NCI-H2107 treated with DMSO at 0.1 percent for 48 hours (cell line): ENCODE measurements at regions not wholly inside any gene's neighbourhood (a gene's known extent, or its start where the extent isn't known, plus 50 kb on each side); places are given as distances from the start of the nearest gene placed in this dataset.

ENCODE experiments used
- DNase-seq: peaks from one replicate; lab custom pipeline; 2025; ENCODE audit not compliant: unreplicated experiment; lab: John Stamatoyannopoulos, UW

DNA sequence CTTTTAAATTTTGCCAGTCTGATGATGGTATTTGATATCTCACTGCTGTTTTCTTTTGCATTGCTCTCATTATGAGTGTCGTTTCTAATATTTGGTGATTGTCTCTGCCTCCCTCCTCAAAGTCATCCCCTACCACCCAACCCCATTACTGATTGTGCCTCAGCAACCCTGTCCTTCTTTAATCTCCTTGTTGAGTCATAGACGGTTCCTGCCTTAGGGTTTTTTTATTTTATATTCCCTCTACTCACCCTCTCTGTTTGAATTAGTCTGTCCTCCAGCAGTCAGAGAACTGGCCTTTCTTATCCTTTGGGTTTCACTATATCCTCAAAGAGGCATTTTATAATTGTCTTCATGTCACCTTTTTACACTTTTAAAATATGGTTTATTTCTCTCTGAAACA, 409.3 kb upstream of the CPEB2 start:
- no peak for DNase-seq

- DNase-seq: no peak
Observed at GRCh38 chr4:14596028-14596427, 406.3 kb upstream of the CPEB2 start.

DNA sequence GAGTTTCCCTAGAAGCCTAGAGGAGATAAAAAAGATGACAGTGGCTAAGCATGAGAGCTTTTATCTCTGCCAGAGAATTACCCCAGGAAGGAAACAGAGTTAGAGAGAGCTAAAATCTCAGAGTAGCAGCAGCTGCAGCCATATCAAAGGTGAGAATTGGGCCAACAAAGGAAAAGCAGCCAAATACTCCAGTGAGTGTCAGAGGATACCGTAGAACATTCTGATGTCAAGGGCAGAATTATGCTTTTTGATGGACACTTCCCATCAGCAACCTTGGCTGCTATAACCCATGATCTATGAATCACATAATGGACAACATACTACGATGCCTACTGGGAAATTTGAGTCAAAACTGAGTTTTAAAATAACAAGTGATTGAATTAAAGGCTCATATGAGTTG, 405.8 kb upstream of the CPEB2 start:
- no peak for DNase-seq

DNA sequence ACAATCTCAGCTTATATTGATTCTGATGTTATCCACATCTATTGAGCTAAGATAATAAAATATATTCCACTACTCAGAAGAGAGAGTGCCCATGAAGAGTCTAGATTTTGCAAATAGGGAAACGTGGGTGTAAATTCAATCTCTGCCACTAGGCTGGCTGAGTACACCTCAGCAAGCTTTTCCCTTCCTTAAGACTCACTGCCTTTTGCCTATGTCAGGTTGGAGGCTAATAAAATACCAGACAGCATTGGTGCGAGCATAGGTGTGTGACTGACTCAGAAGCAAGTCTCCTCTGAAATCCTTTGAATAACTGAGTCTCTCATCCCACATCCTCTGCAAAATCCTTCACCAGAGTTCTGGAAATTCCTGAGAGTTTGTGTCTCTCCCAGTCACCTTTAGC, 405.4 kb upstream of the CPEB2 start:
- DNase-seq: no peak

DNA sequence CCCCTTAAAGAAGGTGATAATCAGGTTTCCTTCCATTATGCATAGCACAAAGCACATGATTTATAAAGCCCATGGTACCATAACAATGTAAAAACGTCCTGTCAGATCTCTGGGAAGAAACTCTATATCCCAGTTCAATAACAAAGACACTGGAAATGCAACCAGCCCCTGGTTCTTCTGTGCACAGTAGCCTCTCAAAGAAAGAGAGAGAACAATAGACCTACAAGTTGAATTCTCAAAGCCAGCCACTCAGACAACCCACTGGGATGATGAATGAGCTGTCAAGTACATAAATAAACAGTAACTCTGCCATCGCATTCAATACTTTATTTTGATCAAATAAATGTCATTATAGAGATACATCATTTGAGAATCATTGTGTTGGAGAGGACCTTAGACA, 400.1 kb upstream of the CPEB2 start:
- no peak for DNase-seq

- DNase-seq: no peak
Observed at GRCh38 chr4:14607001-14607400, 395.3 kb upstream of the CPEB2 start.

DNA sequence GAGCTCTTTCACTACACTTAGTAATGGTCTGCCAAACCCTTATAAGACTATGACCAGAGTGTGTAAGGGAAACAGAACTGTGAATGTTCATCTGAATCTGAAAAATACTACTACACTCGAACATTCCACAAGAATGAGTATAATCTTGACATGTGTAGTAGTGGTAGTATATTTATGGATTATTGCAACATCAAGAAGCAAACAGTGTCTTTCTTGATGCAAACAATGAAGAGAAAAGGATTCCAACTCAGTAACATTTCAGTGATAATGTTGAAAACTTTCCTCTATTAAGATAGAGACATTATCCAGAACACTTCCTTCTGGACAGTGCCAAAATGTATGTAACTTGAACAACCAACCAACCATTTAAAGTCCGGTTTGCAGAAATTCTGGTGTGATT, 394.7 kb upstream of the CPEB2 start:
- no peak for DNase-seq

GRCh38 chr4:14608630-14609029, 393.7 kb upstream of the CPEB2 start:
- no peak for DNase-seq

DNA sequence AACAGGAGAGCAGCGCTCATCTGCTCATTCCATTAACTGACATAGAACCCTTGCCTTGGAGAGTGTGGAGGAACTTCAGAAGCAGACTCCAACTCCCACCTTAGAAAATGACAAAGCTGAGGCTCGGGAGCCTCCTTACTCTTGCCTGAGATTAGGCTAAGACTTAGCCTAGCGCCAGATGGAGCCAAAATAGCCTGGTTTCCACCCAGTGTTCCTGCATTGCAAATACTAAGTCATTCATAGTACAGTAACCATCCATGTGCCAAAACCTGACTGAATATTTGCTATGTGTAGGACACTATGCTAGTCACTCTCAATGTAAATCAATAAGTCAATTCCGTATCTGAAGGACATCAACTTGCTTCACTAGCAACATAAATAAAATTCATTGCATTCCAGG, 387.4 kb upstream of the CPEB2 start:
- no peak for DNase-seq

DNA sequence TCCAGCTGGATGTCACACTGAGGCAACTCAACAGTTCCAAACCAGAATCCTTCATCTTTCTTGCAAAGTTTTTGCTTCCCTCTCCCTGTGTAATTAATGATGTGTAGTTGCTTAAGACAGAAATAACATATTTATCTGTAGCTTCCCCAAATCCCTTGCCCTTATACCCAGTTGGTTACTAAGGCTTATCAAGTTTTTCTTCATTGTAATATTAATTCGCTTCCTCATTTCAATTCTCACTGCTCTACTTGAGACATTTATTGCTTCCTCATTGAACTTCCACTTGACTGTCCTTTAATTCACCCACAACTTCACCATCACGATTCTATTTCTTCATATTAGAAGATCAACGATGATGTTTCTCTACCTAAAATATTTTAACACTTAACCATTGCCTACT, 386.6 kb upstream of the CPEB2 start:
- no peak for DNase-seq

DNA sequence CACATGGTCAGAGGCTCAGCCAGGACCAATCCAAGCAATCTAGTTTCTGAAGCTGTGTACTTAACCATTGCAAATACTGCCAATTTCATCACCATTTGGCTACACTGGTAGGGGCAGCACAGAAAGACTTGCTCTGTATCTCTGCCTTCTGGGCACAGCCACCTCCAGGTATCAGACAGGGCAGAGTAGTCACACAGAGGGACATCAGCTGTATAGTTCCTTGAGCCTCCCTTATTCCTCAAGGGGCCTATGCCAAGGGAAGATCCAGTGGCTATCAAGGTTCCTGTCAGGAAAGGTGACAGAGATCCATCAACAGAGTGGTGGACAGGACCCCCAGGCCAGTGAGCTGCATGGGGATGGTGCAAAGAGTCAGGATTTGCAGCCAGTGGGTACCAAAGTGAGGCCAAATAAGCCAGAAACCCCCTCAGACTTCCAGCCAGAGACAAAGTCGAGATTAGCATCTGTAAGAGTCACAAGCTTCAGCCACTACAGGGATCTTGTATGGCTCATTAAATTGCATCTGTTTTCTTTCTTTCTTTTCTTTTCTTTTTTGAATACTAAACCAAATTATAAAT, 381.6 kb upstream of the CPEB2 start:
- no peak for DNase-seq

GRCh38 chr4:14621731-14622463, 380.4 kb upstream of the CPEB2 start:
- DNase-seq: no peak

DNA sequence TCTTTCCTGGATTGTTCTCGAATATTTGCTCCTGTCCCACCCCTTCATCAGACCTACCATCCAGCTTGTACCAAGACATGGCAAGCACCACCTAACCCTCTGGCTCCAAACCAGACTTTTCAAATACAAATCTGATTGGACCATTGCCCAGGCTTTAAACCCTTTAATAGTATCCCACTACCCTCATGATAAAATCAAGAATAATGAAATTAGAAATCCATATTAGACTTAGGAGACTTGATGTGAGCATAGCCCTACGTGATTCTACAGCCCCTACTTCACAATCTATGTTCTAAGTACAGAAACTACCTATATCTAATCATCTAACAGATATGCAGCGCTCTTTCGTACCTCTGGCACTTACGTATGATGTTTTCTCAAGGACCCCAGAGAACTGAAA, 375.2 kb upstream of the CPEB2 start:
- no peak for DNase-seq

- DNase-seq: no peak
Observed at GRCh38 chr4:14631806-14632440, 370.4 kb upstream of the CPEB2 start.

- DNase-seq: no peak
Observed at GRCh38 chr4:14636563-14636962, 365.7 kb upstream of the CPEB2 start.

DNA sequence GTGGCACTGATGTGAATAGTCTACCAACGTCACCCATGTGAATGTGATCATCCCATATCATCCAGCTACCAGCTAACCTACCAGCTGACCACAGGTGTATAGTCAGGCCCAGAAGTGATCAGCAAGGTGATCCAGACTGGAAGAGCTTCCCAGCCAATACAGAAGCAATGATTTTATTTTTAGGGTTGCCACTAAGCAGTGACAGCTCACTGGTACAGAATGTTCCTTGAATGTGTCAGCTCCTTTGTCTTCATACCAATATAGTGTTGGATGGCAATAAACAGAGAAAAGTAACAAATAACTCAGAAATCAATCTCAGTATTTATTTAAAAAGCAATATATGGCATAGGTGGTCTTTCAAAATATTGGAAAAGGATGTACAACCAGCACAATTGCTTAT, 361.8 kb upstream of the CPEB2 start:
- DNase-seq: no peak

- DNase-seq: no peak
Observed at GRCh38 chr4:14641871-14642270, 360.4 kb upstream of the CPEB2 start.

- no peak for DNase-seq
Observed at GRCh38 chr4:14644580-14645282, 357.6 kb upstream of the CPEB2 start.

DNA sequence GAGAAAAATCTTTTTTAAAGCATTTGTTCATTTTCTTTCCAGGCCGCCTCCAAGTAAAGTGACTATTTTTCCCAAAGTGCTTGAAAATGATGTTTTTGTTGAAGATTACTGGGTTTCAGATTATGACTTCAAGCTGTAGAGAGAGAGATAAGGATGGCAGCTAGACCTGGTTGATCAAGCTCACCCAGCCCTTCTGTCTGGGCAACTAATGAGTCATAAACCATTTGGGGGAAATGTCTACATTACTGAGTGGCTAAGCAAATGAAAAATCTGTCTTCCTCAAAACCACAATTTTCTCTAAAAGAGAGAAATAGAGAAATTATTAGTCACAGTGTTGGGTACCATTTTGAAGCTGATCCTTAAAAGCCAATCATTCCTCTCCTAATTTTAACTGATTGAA, 355.4 kb upstream of the CPEB2 start:
- DNase-seq: no peak

DNA sequence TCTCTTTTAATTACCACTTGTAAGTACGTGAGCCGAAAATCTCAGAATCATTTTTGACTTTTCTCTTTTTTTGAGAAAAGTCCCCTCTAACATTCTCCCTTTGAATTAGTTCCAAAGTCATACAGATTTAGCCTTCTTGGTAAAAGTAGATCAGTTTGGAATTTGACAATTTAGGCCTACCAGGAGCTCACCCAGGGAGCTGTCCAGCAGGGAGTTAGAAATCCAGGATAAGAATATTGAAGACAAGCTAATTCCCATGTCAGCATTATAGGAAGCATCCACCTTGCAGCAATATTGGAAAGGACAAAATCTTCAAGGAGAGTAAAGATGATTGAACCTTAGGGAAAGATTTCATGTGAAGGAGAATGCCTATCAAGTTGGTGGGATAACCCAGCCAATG, 352.2 kb upstream of the CPEB2 start:
- no peak for DNase-seq

GRCh38 chr4:14652522-14652921, 349.8 kb upstream of the CPEB2 start:
- no peak for DNase-seq

- no peak for DNase-seq
Observed at GRCh38 chr4:14653338-14653737, 348.9 kb upstream of the CPEB2 start.
